ENCODE measurements at regions not wholly inside any gene's neighbourhood (a gene's known extent, or its start where the extent isn't known, plus 50 kb on each side); places are given as distances from the start of the nearest gene placed in this dataset.

GRCh38 chr12:75825686-75826085 is 205.9 kb downstream of the PHLDA1 start:
- Histone ChIP-seq H3K9ac (no peak overlapping the region), H3K27me3 (no peaks in the 10 kb centered on the region), H2AFZ (replicated peaks) (no peak overlapping the region), H3K4me1 (no peaks in the 10 kb centered on the region), H3K27ac (no peak overlapping the region), H3K4me2 (no peak overlapping the region), H3K79me2 (ENCODE audit: low read depth) (no peaks in the 10 kb centered on the region), H3F3A (ENCODE audit: low read depth) (no peaks in the 10 kb centered on the region), H3K9me3 (ENCODE audit: low read depth) (no peaks in the 10 kb centered on the region), H3K4me3 (no peak overlapping the region), H3K36me3 (no peaks in the 10 kb centered on the region), H4K20me1 (ENCODE audit: low read depth) (no peaks in the 10 kb centered on the region)
- Mint-ChIP-seq H3K27ac (no peak overlapping the region), H3K4me1 (peaks cover 7% of the 10 kb centered on the region), H3K36me3 (no peaks in the 10 kb centered on the region), H3K4me3 (no peak overlapping the region), H3K27me3 (ENCODE audit: insufficient read depth, low read depth) (no peaks in the 10 kb centered on the region), H3K9me3 (peaks cover 1% of the 10 kb centered on the region)
- no peak for DNase-seq (ENCODE audit: low spot score)
- TF ChIP-seq EZH2phosphoT487 (IDR thresholded peaks at IDR 0.05) (no peak), CTCF (IDR thresholded peaks at IDR 0.05) (no peak), EZH2 (IDR thresholded peaks at IDR 0.05) (no peak)

GRCh38 chr12:75823475-75823874 is 208.1 kb downstream of the PHLDA1 start:
- no peaks in the 10 kb centered on the region for H3K27me3 ChIP-seq

GRCh38 chr12:75822416-75822815 is 209.2 kb downstream of the PHLDA1 start:
- TF ChIP-seq CTCF (IDR thresholded peaks at IDR 0.05), result no peak

More at GRCh38 chr12:75823475-75823874, 208.1 kb downstream of the PHLDA1 start:
- Histone ChIP-seq H3K36me3 (no peaks in the 10 kb centered on the region), H4K20me1 (ENCODE audit: low read depth) (no peaks in the 10 kb centered on the region), H3K4me1 (no peaks in the 10 kb centered on the region), H2AFZ (replicated peaks) (no peak overlapping the region), H3F3A (ENCODE audit: low read depth) (no peaks in the 10 kb centered on the region), H3K9ac (no peak overlapping the region), H3K4me3 (no peak overlapping the region), H3K79me2 (ENCODE audit: low read depth) (no peaks in the 10 kb centered on the region), H3K4me2 (no peak overlapping the region), H3K9me3 (ENCODE audit: low read depth) (no peaks in the 10 kb centered on the region), H3K27ac (no peak overlapping the region)
- H3K36me3 Mint-ChIP-seq, result no peaks in the 10 kb centered on the region
- H3K27ac Mint-ChIP-seq, result no peak overlapping the region
- DNase-seq (ENCODE audit: low spot score), result no peak
- no peaks in the 10 kb centered on the region for H3K27me3 Mint-ChIP-seq (ENCODE audit: insufficient read depth, low read depth)
- H3K4me1 Mint-ChIP-seq, result peaks cover 15% of the 10 kb centered on the region
- peaks cover 2% of the 10 kb centered on the region for H3K9me3 Mint-ChIP-seq
- H3K4me3 Mint-ChIP-seq, result no peak overlapping the region
- TF ChIP-seq EZH2phosphoT487 (IDR thresholded peaks at IDR 0.05) (no peak), CTCF (IDR thresholded peaks at IDR 0.05) (no peak), EZH2 (IDR thresholded peaks at IDR 0.05) (no peak)

More at GRCh38 chr12:75822416-75822815, 209.2 kb downstream of the PHLDA1 start:
- Histone ChIP-seq H3K27ac (no peak overlapping the region), H3K4me3 (no peak overlapping the region), H2AFZ (replicated peaks) (no peak overlapping the region), H3K36me3 (no peaks in the 10 kb centered on the region), H3F3A (ENCODE audit: low read depth) (no peaks in the 10 kb centered on the region), H3K4me2 (no peak overlapping the region), H3K79me2 (ENCODE audit: low read depth) (no peaks in the 10 kb centered on the region), H3K9ac (no peak overlapping the region), H3K4me1 (no peaks in the 10 kb centered on the region), H4K20me1 (ENCODE audit: low read depth) (no peaks in the 10 kb centered on the region), H3K9me3 (ENCODE audit: low read depth) (no peaks in the 10 kb centered on the region), H3K27me3 (no peaks in the 10 kb centered on the region)
- Mint-ChIP-seq H3K4me3 (no peak overlapping the region), H3K36me3 (no peaks in the 10 kb centered on the region), H3K27me3 (ENCODE audit: insufficient read depth, low read depth) (no peaks in the 10 kb centered on the region), H3K9me3 (peaks cover 2% of the 10 kb centered on the region), H3K27ac (no peak overlapping the region), H3K4me1 (peaks cover 15% of the 10 kb centered on the region)
- DNase-seq (ENCODE audit: low spot score), result no peak
